NOMO-1 (cell line): ENCODE measurements at regions not wholly inside any gene's neighbourhood (a gene's known extent, or its start where the extent isn't known, plus 50 kb on each side); places are given as distances from the start of the nearest gene placed in this dataset.

ENCODE experiments used
- DNase-seq, 2 experiments: peaks; one replicate each; lab custom pipeline; 2025; ENCODE audit not compliant: unreplicated experiment in 2 of 2; lab: John Stamatoyannopoulos, UW

GRCh38 chr4:58711039-58711438, 1600.9 kb upstream of the IGFBP7 start:
- DNase-seq: no peak

- no peak for DNase-seq
Observed at GRCh38 chr4:58688568-58688967, 1578.4 kb upstream of the IGFBP7 start.

GRCh38 chr4:58679886-58680285, 1569.7 kb upstream of the IGFBP7 start:
- DNase-seq: no peak

- no peak for DNase-seq
Observed at GRCh38 chr4:58679051-58679450, 1568.9 kb upstream of the IGFBP7 start.

GRCh38 chr4:58669783-58670182, 1559.6 kb upstream of the IGFBP7 start:
- DNase-seq: no peak

GRCh38 chr4:58665649-58666048, 1555.5 kb upstream of the IGFBP7 start:
- no peak for DNase-seq

GRCh38 chr4:58658701-58659100, 1548.5 kb upstream of the IGFBP7 start:
- no peak for DNase-seq

- no peak for DNase-seq
Observed at GRCh38 chr4:58653251-58653650, 1543.1 kb upstream of the IGFBP7 start.

GRCh38 chr4:58649226-58649625, 1539.0 kb upstream of the IGFBP7 start:
- no peak for DNase-seq

GRCh38 chr4:58646126-58646525, 1535.9 kb upstream of the IGFBP7 start:
- no peak for DNase-seq

- DNase-seq: no peak
Observed at GRCh38 chr4:58644549-58644948, 1534.4 kb upstream of the IGFBP7 start.

- DNase-seq: no peak
Observed at GRCh38 chr4:58636381-58636780, 1526.2 kb upstream of the IGFBP7 start.

- no peak for DNase-seq
Observed at GRCh38 chr4:58617226-58617625, 1507.0 kb upstream of the IGFBP7 start.

GRCh38 chr4:58611012-58611411, 1500.8 kb upstream of the IGFBP7 start:
- DNase-seq: no peak

GRCh38 chr4:58606303-58606702, 1496.1 kb upstream of the IGFBP7 start:
- no peak for DNase-seq

- no peak for DNase-seq
Observed at GRCh38 chr4:58603951-58604350, 1493.8 kb upstream of the IGFBP7 start.

GRCh38 chr4:58602731-58603359, 1492.7 kb upstream of the IGFBP7 start:
- DNase-seq: no peak

GRCh38 chr4:58602022-58602421, 1491.8 kb upstream of the IGFBP7 start:
- peak in 1 of 2 experiments; percentile 61 for DNase-seq

- DNase-seq: no peak
Observed at GRCh38 chr4:58600290-58600689, 1490.1 kb upstream of the IGFBP7 start.

- no peak for DNase-seq
Observed at GRCh38 chr4:58590722-58591121, 1480.5 kb upstream of the IGFBP7 start.

- no peak for DNase-seq
Observed at GRCh38 chr4:58587856-58588255, 1477.7 kb upstream of the IGFBP7 start.

GRCh38 chr4:58566260-58566659, 1456.1 kb upstream of the IGFBP7 start:
- no peak for DNase-seq
